Head of caudate nucleus (tissue), 42 donors: ENCODE measurements at regions not wholly inside any gene's neighbourhood (a gene's known extent, or its start where the extent isn't known, plus 50 kb on each side); places are given as distances from the start of the nearest gene placed in this dataset.

ENCODE experiments used
- DNase-seq, 42 donors: peaks; one replicate each; pipeline versions ENCODE4 v3.0.0 to v3.0.0-alpha.2; 2020 to 2021; ENCODE audit warnings: mixed read lengths in 7 of 42
- intact Hi-C: fragments of 100-400 bp; cut with DNase I; formaldehyde crosslinking; loops from one replicate; pipeline ENCODE4 v1.15.0; 2022

- intact Hi-C loops, result no loop called here
Measured at GRCh38 chr5:31137676-31138075, 55.8 kb upstream of the CDH6 start.

GRCh38 chr5:31135542-31135941 is 57.9 kb upstream of the CDH6 start:
- DNase-seq, result no peak
- intact Hi-C loops, result no loop called here

More at GRCh38 chr5:31137676-31138075, 55.8 kb upstream of the CDH6 start:
- no peak for DNase-seq

- intact Hi-C loops, result no loop called here
- no peak for DNase-seq
Measured at GRCh38 chr5:31133488-31133887, 60.0 kb upstream of the CDH6 start.

GRCh38 chr5:31131381-31131891 is 62.0 kb upstream of the CDH6 start:
- DNase-seq, result no peak
- intact Hi-C loops, result no loop called here

- DNase-seq, result no peak
- intact Hi-C loops, result no loop called here
Measured at GRCh38 chr5:31130676-31131075, 62.8 kb upstream of the CDH6 start.

- no peak for DNase-seq
- intact Hi-C loops, result no loop called here
Measured at GRCh38 chr5:31124651-31125305, 68.7 kb upstream of the CDH6 start.

- intact Hi-C loops, result no loop called here
- no peak for DNase-seq
Measured at GRCh38 chr5:31124026-31124425, 69.5 kb upstream of the CDH6 start.

GRCh38 chr5:31122998-31123951 is 70.2 kb upstream of the CDH6 start:
- DNase-seq, result no peak
- intact Hi-C loops, result no loop called here

- DNase-seq, result no peak
- intact Hi-C loops, result no loop called here
Measured at GRCh38 chr5:31121224-31121623, 72.3 kb upstream of the CDH6 start.

- DNase-seq, result no peak
- intact Hi-C loops, result no loop called here
Measured at GRCh38 chr5:31120642-31120948, 72.9 kb upstream of the CDH6 start.

- intact Hi-C loops, result no loop called here
- DNase-seq, result no peak
Measured at GRCh38 chr5:31119938-31120641, 73.4 kb upstream of the CDH6 start.

- no peak for DNase-seq
- intact Hi-C loops, result no loop called here
Measured at GRCh38 chr5:31116466-31117031, 76.9 kb upstream of the CDH6 start.

GRCh38 chr5:31114817-31115216 is 78.7 kb upstream of the CDH6 start:
- no peak for DNase-seq
- intact Hi-C loops, result no loop called here

- intact Hi-C loops, result no loop called here
- no peak for DNase-seq
Measured at GRCh38 chr5:31113666-31114350, 79.7 kb upstream of the CDH6 start.

- DNase-seq, result no peak
- intact Hi-C loops, result no loop called here
Measured at GRCh38 chr5:31113101-31113500, 80.4 kb upstream of the CDH6 start.

- intact Hi-C loops, result no loop called here
- no peak for DNase-seq
Measured at GRCh38 chr5:31107091-31107518, 86.4 kb upstream of the CDH6 start.

GRCh38 chr5:31106691-31107090 is 86.8 kb upstream of the CDH6 start:
- intact Hi-C loops, result no loop called here
- DNase-seq, result no peak

- no peak for DNase-seq
- intact Hi-C loops, result no loop called here
Measured at GRCh38 chr5:31106278-31106677, 87.2 kb upstream of the CDH6 start.

GRCh38 chr5:31104775-31105174 is 88.7 kb upstream of the CDH6 start:
- no peak for DNase-seq
- intact Hi-C loops, result no loop called here
